Stomach (tissue), 4 donors: ENCODE measurements at regions not wholly inside any gene's neighbourhood (a gene's known extent, or its start where the extent isn't known, plus 50 kb on each side); places are given as distances from the start of the nearest gene placed in this dataset.

ENCODE experiments used
- CTCF ChIP-seq, 7 experiments: fragments of 450-650 bp in 4 of 7; fragments of 200-600 bp in 3 of 7; sonication (generic) in 3 of 7; IDR thresholded peaks; one replicate each; pipeline ENCODE4 v1.5.1; 2016 to 2019; ENCODE audit warnings: antibody characterized with exemption in 7 of 7, control low read depth in 2 of 7, mild to moderate bottlenecking in 1 of 7
- EP300 ChIP-seq: sonication (generic); formaldehyde crosslinking; IDR thresholded peaks from one replicate; pipeline ENCODE4 v1.6.1; 2017; ENCODE audit warnings: antibody characterized with exemption
- POLR2A ChIP-seq, 4 donors: fragments of 450-650 bp; IDR thresholded peaks; one replicate each; pipeline ENCODE4 v1.6.1; 2016; ENCODE audit warnings: antibody characterized with exemption in 4 of 4, control low read depth in 2 of 4, mild to moderate bottlenecking in 1 of 4, moderate library complexity in 1 of 4
- POLR2AphosphoS5 ChIP-seq, 3 donors: sonication (generic); formaldehyde crosslinking; IDR thresholded peaks; one replicate each; pipeline ENCODE4 v1.6.1; 2016; ENCODE audit warnings: antibody characterized with exemption in 3 of 3

GRCh38 chr14:59093902-59094301 lies 94.6 kb upstream of the DAAM1 start:
- TF ChIP-seq CTCF (IDR thresholded peaks at IDR 0.05) (no peak), POLR2A (IDR thresholded peaks at IDR 0.05) (no peak), POLR2AphosphoS5 (IDR thresholded peaks at IDR 0.05) (no peak), EP300 (no peak)
